ENCODE measurements at regions not wholly inside any gene's neighbourhood (a gene's known extent, or its start where the extent isn't known, plus 50 kb on each side); places are given as distances from the start of the nearest gene placed in this dataset.

- TF ChIP-seq CTCF (IDR thresholded peaks at IDR 0.05): no peak
- no peak for TF ChIP-seq EZH2 (IDR thresholded peaks at IDR 0.05)
Observed at GRCh38 chr11:122186439-122187080, 70.5 kb upstream of the BLID start.
